Ishikawa (cell line): ENCODE measurements at regions not wholly inside any gene's neighbourhood (a gene's known extent, or its start where the extent isn't known, plus 50 kb on each side); places are given as distances from the start of the nearest gene placed in this dataset.
A peak's percentile ranks its signal among the peaks of the same experiment; 100 is the strongest.

Experiments
- CEBPB ChIP-seq: IDR thresholded peaks from 2 replicates; pipeline ENCODE4 v1.6.1; 2012
- CREB1 ChIP-seq: IDR thresholded peaks from 2 replicates; pipeline ENCODE4 v1.6.1; 2012; ENCODE audit warnings: low read depth
- EGR1 ChIP-seq: IDR thresholded peaks from 2 replicates; pipeline ENCODE4 v1.6.1; 2012
- EP300 ChIP-seq: IDR thresholded peaks from 2 replicates; pipeline ENCODE4 v1.6.1; 2012; ENCODE audit warnings: borderline replicate concordance
- FOXM1 ChIP-seq: IDR thresholded peaks from 2 replicates; pipeline ENCODE4 v1.6.1; 2012; ENCODE audit warnings: low read depth, borderline replicate concordance
- NFIC ChIP-seq: IDR thresholded peaks from 2 replicates; pipeline ENCODE4 v1.6.1; 2012
- RAD21 ChIP-seq: IDR thresholded peaks from 2 replicates; pipeline ENCODE4 v1.6.1; 2012; ENCODE audit warnings: low read depth
- TAF1 ChIP-seq: IDR thresholded peaks from 2 replicates; pipeline ENCODE4 v1.6.1; 2012; ENCODE audit warnings: low read depth, mild to moderate bottlenecking
- TCF12 ChIP-seq: IDR thresholded peaks from 2 replicates; pipeline ENCODE4 v1.6.1; 2012; ENCODE audit warnings: low read depth
- TEAD4 ChIP-seq: IDR thresholded peaks from 2 replicates; pipeline ENCODE4 v1.6.1; 2012
- YY1 ChIP-seq: IDR thresholded peaks from 2 replicates; pipeline ENCODE4 v1.6.1; 2012; ENCODE audit warnings: low read depth
- ZBTB7A ChIP-seq: IDR thresholded peaks from 2 replicates; pipeline ENCODE4 v1.6.1; 2012; ENCODE audit warnings: low read depth
- TF ChIP-seq, protein P1 (sequence below): IDR thresholded peaks from 2 replicates; pipeline ENCODE4 v1.6.1; 2012
- TF ChIP-seq, protein P2 (sequence below): IDR thresholded peaks from 2 replicates; pipeline ENCODE4 v1.6.1; 2012
- TF ChIP-seq, protein P3 (sequence below): IDR thresholded peaks from 2 replicates; pipeline ENCODE4 v1.6.1; 2012; ENCODE audit warnings: low read depth, mild to moderate bottlenecking

DNA sequence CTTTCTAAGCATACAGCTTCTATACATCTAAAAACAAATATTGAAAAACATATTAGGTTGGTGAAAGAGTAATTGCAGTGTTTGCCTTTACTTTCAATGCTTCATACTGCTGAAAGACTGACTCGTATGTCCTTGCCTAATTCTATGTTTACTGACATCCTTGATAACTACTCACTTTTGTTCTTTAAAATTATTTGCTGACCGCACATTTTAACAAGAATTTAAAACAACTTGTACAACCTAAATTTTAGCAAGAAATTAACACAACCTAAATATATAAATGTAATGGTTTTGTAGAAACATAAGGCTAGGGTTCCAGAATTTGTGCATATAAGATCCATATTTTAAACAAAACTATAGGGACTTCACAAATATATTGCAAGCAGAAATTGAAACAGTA, 640.2 kb upstream of the MMS22L start:
- TF ChIP-seq EGR1 = no peak
- no peak for TF ChIP-seq TEAD4
- TF ChIP-seq YY1 = no peak
- TF ChIP-seq, protein P1, sequence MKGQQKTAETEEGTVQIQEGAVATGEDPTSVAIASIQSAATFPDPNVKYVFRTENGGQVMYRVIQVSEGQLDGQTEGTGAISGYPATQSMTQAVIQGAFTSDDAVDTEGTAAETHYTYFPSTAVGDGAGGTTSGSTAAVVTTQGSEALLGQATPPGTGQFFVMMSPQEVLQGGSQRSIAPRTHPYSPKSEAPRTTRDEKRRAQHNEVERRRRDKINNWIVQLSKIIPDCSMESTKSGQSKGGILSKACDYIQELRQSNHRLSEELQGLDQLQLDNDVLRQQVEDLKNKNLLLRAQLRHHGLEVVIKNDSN = no peak
- TF ChIP-seq, protein P2, sequence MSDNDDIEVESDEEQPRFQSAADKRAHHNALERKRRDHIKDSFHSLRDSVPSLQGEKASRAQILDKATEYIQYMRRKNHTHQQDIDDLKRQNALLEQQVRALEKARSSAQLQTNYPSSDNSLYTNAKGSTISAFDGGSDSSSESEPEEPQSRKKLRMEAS = no peak
- no peak for TF ChIP-seq CEBPB
- TF ChIP-seq CREB1 = no peak
- TF ChIP-seq TAF1 = no peak
- no peak for TF ChIP-seq FOXM1
- no peak for TF ChIP-seq RAD21

DNA sequence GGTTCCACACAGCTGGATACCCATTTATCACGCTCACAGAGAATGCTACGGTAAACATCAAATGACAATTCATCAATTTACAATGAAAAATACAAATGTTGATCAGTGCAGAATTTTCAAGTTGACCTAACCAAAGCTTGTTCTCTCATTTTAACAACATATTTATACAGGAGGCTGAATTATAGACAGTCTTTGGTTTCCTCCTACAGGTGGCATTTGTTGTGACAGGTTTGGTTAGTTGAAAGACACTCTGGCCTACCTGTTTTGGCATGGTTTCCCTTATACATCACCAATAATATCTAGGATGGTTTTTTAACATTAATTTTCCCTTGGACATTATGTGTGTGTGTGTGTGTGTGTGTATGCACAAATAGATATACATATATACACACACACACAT, 642.5 kb upstream of the MMS22L start:
- TF ChIP-seq, protein P2 = no peak
- peak; percentile 25 for TF ChIP-seq RAD21

DNA sequence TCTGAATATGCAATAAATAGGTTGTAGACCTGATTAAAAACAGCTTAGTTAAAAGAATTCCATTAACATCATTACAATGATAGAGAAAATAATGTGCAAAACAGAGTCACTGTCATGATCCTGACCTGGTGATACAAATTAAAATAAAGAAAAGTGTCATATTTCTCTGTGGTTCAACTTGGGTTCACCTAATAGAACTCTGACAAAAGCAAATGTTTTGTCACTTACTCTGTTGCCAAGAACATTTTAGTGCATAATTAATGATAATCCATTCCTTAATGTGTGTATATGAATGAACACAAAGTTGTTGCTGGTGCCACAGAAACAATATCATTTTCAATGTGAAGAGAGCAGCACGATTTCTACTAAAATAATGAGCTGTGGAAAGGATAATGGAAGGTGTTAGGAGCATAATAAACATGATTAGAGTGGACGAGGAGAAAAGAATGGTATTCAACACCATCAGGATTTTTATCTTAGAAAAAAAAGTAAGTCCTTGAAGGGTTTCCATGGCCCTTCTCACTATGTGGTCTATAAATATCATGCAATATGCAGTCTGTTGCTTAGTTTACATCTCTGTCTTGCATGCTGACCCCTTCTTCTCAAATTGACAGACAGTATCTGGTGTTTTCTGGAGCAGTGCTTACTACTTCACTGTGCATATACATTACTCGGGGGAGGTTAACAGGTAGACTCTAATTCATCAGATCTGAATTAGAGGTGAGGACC, 656.6 kb upstream of the MMS22L start:
- TF ChIP-seq EGR1 (no peak), FOXM1 (no peak), TAF1 (no peak), CREB1 (no peak), TEAD4 (no peak), NFIC (no peak), YY1 (no peak), EP300 (no peak), ZBTB7A (no peak), CEBPB (no peak), TCF12 (no peak)
- TF ChIP-seq, protein P2 = no peak
- TF ChIP-seq, protein P1 = no peak
- TF ChIP-seq, protein P3, sequence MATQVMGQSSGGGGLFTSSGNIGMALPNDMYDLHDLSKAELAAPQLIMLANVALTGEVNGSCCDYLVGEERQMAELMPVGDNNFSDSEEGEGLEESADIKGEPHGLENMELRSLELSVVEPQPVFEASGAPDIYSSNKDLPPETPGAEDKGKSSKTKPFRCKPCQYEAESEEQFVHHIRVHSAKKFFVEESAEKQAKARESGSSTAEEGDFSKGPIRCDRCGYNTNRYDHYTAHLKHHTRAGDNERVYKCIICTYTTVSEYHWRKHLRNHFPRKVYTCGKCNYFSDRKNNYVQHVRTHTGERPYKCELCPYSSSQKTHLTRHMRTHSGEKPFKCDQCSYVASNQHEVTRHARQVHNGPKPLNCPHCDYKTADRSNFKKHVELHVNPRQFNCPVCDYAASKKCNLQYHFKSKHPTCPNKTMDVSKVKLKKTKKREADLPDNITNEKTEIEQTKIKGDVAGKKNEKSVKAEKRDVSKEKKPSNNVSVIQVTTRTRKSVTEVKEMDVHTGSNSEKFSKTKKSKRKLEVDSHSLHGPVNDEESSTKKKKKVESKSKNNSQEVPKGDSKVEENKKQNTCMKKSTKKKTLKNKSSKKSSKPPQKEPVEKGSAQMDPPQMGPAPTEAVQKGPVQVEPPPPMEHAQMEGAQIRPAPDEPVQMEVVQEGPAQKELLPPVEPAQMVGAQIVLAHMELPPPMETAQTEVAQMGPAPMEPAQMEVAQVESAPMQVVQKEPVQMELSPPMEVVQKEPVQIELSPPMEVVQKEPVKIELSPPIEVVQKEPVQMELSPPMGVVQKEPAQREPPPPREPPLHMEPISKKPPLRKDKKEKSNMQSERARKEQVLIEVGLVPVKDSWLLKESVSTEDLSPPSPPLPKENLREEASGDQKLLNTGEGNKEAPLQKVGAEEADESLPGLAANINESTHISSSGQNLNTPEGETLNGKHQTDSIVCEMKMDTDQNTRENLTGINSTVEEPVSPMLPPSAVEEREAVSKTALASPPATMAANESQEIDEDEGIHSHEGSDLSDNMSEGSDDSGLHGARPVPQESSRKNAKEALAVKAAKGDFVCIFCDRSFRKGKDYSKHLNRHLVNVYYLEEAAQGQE = no peak

DNA sequence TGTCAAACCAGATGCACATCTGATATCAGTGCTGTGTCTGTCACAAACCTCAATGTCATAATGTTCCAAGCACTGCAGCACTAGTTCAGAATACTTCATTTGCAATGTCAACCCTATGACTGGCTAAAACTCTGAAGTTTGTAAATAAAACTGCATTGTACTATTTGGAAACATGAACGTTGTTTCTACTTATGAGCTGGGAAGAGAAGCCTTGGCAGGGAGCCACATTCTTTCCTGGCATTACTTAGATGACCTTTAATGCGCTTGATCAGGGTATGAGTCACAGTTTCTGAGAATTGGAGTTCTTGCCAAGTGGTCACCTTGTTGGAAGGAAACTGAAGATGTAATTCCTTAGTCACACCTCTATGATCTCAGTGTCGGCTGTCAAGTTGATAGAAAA, 664.8 kb upstream of the MMS22L start:
- TF ChIP-seq TAF1 = no peak
- peak; percentile 96 for TF ChIP-seq NFIC
- no peak for TF ChIP-seq CEBPB
- peak; percentile 45; the same call in 1 of the 2 replicates for TF ChIP-seq EP300
- no peak for TF ChIP-seq FOXM1
- TF ChIP-seq, protein P3 = no peak
- no peak for TF ChIP-seq RAD21
- TF ChIP-seq YY1 = no peak
- peak; percentile 78 for TF ChIP-seq TEAD4
- TF ChIP-seq EGR1 = no peak
- TF ChIP-seq TCF12 = no peak

DNA sequence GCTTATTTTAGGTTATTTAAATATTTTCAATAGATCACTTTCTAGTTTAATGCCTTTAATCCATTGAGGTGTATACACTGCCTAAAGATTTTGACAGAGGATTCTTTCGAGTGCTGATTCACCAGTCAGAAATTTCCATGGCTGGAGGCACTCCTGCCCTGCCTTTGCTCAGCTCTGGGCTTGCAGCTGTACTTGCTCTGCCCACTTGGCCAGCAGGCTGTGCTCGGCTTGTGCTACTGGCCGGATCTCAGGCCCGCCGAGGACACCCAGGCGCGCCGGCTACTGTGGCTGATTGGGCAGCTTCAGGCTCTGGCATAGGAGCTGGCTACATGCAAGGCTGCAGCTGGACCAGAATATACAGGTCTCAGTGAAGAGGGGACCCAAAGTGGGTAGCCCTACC, 675.1 kb upstream of the MMS22L start:
- TF ChIP-seq TCF12 (no peak), FOXM1 (no peak), NFIC (no peak), ZBTB7A (no peak), EGR1 (no peak)
- TF ChIP-seq, protein P3 = no peak
